ENCODE measurements at regions not wholly inside any gene's neighbourhood (a gene's known extent, or its start where the extent isn't known, plus 50 kb on each side); places are given as distances from the start of the nearest gene placed in this dataset.

GRCh38 chr5:167688341-167689130 lies 602.9 kb upstream of the WWC1 start:
- DNase-seq (ENCODE audit: low read depth in 1 of 2, low spot score in 1 of 2), result peak in 1 of 2 donors; percentile 33
- Histone ChIP-seq H3K27ac (no peak overlapping the region), H3K4me1 (ENCODE audit: low read depth) (no peaks in the 10 kb centered on the region), H3K9me3 (ENCODE audit: low read depth) (no peaks in the 10 kb centered on the region), H3K27me3 (no peaks in the 10 kb centered on the region), H3K4me3 (no peak overlapping the region), H3K36me3 (no peaks in the 10 kb centered on the region)
- no peak for TF ChIP-seq CTCF (IDR thresholded peaks at IDR 0.05; ENCODE audit: low read depth, low read length)

DNA sequence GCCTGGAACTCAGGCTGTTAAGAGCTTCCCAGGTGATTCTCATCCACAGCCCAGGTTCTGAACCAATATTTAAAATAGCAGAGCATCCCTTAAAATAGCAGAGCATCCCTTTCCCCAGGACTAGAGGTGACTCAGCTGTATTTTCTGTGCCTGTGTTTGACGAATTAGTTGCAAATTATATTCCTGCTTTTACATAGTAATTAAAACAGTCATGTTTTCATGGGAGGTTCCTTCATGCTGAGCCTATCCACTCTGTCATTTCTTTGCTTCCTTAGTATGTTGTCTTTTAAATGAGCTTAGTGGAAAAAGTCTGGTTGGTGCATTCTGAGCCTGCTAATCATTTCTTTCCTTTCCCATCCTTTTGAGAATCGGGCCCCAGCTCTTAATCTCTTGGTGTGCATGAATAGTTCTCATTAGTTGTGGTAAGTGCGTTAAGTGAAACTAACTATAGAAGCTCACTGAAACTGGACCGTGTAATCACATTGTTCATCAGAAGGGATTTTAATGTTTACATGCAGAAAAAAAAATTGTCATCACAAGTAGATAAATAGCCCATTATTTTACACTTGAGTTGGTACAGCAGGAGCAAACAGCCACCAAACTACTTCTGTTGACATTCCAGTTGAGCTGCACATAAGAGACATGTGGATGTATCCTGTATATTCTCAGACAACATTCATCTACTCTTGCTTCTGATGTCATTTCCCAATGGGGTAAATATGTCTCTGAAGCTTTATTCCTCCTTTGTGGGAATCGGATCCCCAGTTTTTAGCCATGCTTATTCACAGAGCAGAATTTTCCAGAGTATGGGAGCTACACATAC lies 596.9 kb upstream of the WWC1 start:
- no peak overlapping the region for H3K27ac ChIP-seq
- no peak for DNase-seq (ENCODE audit: low read depth in 1 of 2, low spot score in 1 of 2)
- H3K4me1 ChIP-seq (ENCODE audit: low read depth), result peaks cover 5% of the 10 kb centered on the region
- no peak overlapping the region for H3K4me3 ChIP-seq
- H3K9me3 ChIP-seq (ENCODE audit: low read depth), result no peaks in the 10 kb centered on the region
- TF ChIP-seq CTCF (IDR thresholded peaks at IDR 0.05; ENCODE audit: low read depth, low read length), result no peak
- H3K27me3 ChIP-seq, result no peaks in the 10 kb centered on the region
- no peaks in the 10 kb centered on the region for H3K36me3 ChIP-seq

- TF ChIP-seq CTCF (IDR thresholded peaks at IDR 0.05; ENCODE audit: low read depth, low read length), result no peak
- Histone ChIP-seq H3K9me3 (ENCODE audit: low read depth) (no peaks in the 10 kb centered on the region), H3K36me3 (no peaks in the 10 kb centered on the region), H3K27ac (no peak overlapping the region), H3K4me3 (no peak overlapping the region), H3K4me1 (ENCODE audit: low read depth) (peaks cover 10% of the 10 kb centered on the region), H3K27me3 (no peaks in the 10 kb centered on the region)
- no peak for DNase-seq (ENCODE audit: low read depth in 1 of 2, low spot score in 1 of 2)
These were observed 594.7 kb upstream of the WWC1 start for GRCh38 chr5:167696558-167697314.

DNA sequence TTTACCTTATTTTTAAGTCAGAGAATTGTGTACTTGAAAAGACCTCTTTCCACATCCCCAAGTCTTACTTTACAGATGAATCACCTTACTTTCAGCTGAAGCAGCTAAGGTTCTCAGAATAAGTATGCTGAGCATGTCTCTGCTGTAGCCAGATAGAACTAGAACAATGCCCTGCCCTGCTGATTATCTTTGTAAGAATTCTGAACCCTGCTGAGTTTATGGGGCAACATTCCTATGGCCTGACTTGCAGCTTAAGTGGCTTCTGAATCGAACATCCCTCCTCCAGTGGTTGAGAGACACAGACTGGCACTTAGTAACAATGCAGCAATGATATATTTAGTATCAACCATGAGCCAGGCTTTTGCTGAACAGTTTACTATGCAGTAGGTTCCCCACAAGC lies 592.0 kb upstream of the WWC1 start:
- H3K27me3 ChIP-seq, result no peaks in the 10 kb centered on the region
- no peaks in the 10 kb centered on the region for H3K9me3 ChIP-seq (ENCODE audit: low read depth)
- no peak overlapping the region for H3K4me3 ChIP-seq
- peaks cover 10% of the 10 kb centered on the region for H3K4me1 ChIP-seq (ENCODE audit: low read depth)
- H3K36me3 ChIP-seq, result no peaks in the 10 kb centered on the region
- peak overlapping the region; percentile 76 for H3K27ac ChIP-seq
- DNase-seq (ENCODE audit: low read depth in 1 of 2, low spot score in 1 of 2), result peak; percentile 74 to 97
- no peak for TF ChIP-seq CTCF (IDR thresholded peaks at IDR 0.05; ENCODE audit: low read depth, low read length)

DNA sequence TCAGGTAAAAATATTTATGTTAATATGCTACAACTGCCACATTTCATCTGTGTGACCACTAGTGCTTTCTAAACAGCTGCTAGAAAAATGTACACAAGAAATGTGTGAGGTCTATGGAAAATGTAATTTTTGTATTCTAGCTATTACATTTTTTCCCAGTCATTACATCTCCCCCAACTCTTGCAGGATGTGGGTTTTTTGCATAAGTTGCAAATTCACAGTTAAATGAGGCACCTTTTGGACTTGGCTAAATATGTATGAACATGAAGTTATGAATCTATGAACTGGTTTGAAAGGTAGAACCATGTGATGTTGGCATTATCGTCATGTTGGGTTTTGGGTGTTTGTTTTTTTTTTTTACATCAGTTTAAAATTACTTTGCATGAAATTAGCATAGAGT lies 590.4 kb upstream of the WWC1 start:
- no peak overlapping the region for H3K27ac ChIP-seq
- H3K4me1 ChIP-seq (ENCODE audit: low read depth), result peaks cover 10% of the 10 kb centered on the region
- no peak for DNase-seq (ENCODE audit: low read depth in 1 of 2, low spot score in 1 of 2)
- no peak for TF ChIP-seq CTCF (IDR thresholded peaks at IDR 0.05; ENCODE audit: low read depth, low read length)
- H3K36me3 ChIP-seq, result no peaks in the 10 kb centered on the region
- no peaks in the 10 kb centered on the region for H3K27me3 ChIP-seq
- H3K9me3 ChIP-seq (ENCODE audit: low read depth), result no peaks in the 10 kb centered on the region
- no peak overlapping the region for H3K4me3 ChIP-seq

All from cardiac muscle cell (in vitro differentiated cells and primary cell).